GDM1 (cell line): ENCODE measurements at regions not wholly inside any gene's neighbourhood (a gene's known extent, or its start where the extent isn't known, plus 50 kb on each side); places are given as distances from the start of the nearest gene placed in this dataset.
"Not testable (repeated sequence)": the region's sequence is repeated elsewhere in the genome, so short reads cannot be mapped to it uniquely, and the experiment has no call there.

Experiments
- DNase-seq: peaks from one replicate; lab custom pipeline; 2025; lab: John Stamatoyannopoulos, UW

GRCh38 chrX:42437211-42437610 is 340.8 kb downstream of the PPP1R2C start:
- no peak for DNase-seq

- no peak for DNase-seq
These were observed 343.4 kb downstream of the PPP1R2C start for GRCh38 chrX:42434458-42435166.

GRCh38 chrX:42432552-42432951 is 345.4 kb downstream of the PPP1R2C start:
- no peak for DNase-seq

GRCh38 chrX:42422961-42423360 is 355.0 kb downstream of the PPP1R2C start:
- DNase-seq, result no peak

GRCh38 chrX:42420426-42420825 is 357.5 kb downstream of the PPP1R2C start:
- DNase-seq, result no peak

- DNase-seq, result no peak
These were observed 362.3 kb downstream of the PPP1R2C start for GRCh38 chrX:42415636-42416035.

GRCh38 chrX:42414057-42414456 is 363.9 kb downstream of the PPP1R2C start:
- DNase-seq, result no peak

GRCh38 chrX:42399632-42400024 is 378.3 kb downstream of the PPP1R2C start:
- no peak for DNase-seq

- DNase-seq, result no peak
These were observed 378.9 kb downstream of the PPP1R2C start for GRCh38 chrX:42398967-42399631.

- DNase-seq, result no peak
These were observed 381.8 kb downstream of the PPP1R2C start for GRCh38 chrX:42396136-42396535.

GRCh38 chrX:42392846-42393245 is 385.1 kb downstream of the PPP1R2C start:
- DNase-seq, result no peak

GRCh38 chrX:42386681-42387080 is 391.3 kb downstream of the PPP1R2C start:
- no peak for DNase-seq

GRCh38 chrX:42385730-42386129 is 392.2 kb downstream of the PPP1R2C start:
- DNase-seq, result no peak

GRCh38 chrX:42384956-42385355 is 393.0 kb downstream of the PPP1R2C start:
- no peak for DNase-seq

GRCh38 chrX:42378857-42379256 is 399.1 kb downstream of the PPP1R2C start:
- DNase-seq, result no peak

- no peak for DNase-seq
These were observed 402.9 kb downstream of the PPP1R2C start for GRCh38 chrX:42375086-42375485.

GRCh38 chrX:42366181-42366580 is 411.8 kb downstream of the PPP1R2C start:
- DNase-seq, result no peak

GRCh38 chrX:42362219-42362618 is 415.7 kb downstream of the PPP1R2C start:
- no peak for DNase-seq

- not testable (repeated sequence) for DNase-seq
These were observed 419.6 kb upstream of the CASK start for GRCh38 chrX:42342981-42343380.
